ENCODE measurements at regions not wholly inside any gene's neighbourhood (a gene's known extent, or its start where the extent isn't known, plus 50 kb on each side); places are given as distances from the start of the nearest gene placed in this dataset.

DNA sequence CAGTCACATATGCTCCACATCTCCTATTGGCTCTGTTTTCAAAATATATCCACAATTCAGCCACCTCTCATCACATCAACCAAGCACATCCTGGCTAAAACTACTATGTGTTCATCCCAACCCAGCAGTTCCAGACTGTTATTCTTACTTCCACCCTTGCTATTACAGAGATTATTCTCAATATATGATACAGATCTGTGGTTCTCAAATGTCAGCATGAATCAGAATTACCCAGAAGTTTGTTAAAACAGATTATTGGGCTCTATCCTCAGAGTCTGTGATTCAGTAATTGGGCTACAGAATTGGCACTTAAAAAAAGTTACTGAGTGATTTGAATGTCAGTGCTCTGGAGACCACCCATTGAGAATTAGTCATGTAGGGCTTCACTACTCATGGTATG, 78.8 kb upstream of the IZUMO3 start:
- no peak for DNase-seq

DNA sequence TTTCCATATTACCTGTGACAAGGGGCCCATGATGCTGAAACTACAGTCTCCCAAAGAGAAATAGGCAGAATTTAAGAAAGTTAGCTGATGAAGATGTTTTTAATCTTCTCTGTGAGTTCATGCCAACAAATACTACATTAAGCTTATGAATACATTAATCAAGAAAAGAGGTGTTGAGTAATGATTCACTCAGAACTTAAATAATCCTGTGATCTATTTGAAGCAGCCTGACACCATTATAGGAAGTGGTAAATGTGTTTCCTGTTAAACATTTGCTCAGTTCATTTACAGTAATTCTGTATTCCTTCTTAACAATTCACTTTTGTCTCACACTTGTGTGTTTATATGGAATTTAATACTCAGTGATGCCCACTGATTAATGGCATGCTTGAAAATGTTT, 75.0 kb upstream of the IZUMO3 start:
- in situ Hi-C loops (cut with HindIII; ENCODE audit: low pct_ligation_motif_present, low pct_unique_long_range_greater_than_20kb, low sequenced_read_pairs), result no loop called here

More for the DNA sequence above, 78.8 kb upstream of the IZUMO3 start:
- in situ Hi-C loops (cut with HindIII; ENCODE audit: low pct_ligation_motif_present, low pct_unique_long_range_greater_than_20kb, low sequenced_read_pairs), result no loop called here

DNA sequence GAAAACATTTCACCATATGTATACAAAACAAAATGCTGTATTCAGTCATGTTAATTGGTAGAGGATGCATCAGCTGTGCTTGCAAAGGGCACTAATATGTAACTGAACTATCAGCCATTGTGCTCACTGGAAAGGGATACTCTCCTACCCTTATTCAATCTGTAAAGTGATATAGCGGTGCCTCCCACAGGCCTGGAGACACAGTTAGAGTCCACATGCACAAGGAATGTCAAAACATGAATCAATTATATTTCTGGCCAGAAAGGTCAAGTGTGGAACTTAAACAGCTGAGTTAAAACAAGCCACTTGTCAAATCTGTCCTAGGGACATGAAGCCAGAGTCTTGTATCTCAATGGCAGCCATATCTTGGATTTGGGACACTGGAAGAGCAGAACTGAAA, 71.2 kb upstream of the IZUMO3 start:
- DNase-seq, result no peak
- in situ Hi-C loops (cut with HindIII; ENCODE audit: low pct_ligation_motif_present, low pct_unique_long_range_greater_than_20kb, low sequenced_read_pairs), result no loop called here

More for the DNA sequence above, 75.0 kb upstream of the IZUMO3 start:
- no peak for DNase-seq

DNA sequence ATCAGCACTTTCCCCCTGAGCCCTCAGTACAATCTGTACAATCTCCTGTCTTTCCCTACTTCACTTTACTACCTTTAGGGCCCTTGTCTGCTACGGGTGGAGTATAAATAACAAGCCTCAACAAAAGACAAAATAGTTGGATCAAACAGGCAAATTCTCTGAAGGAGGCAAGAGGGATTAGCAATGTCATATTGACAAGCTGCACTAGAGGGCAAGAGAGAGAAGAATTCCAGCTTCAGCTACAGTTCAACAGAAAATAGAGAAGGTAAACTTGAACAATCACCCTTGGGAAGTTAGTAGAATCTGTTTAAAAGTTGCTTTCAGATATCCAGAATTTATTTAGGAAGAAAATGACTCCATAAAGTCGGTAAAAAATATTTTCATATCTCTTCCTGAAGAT, 68.4 kb upstream of the IZUMO3 start:
- DNase-seq, result peak; percentile 10
- in situ Hi-C loops (cut with HindIII; ENCODE audit: low pct_ligation_motif_present, low pct_unique_long_range_greater_than_20kb, low sequenced_read_pairs), result no loop called here

DNA sequence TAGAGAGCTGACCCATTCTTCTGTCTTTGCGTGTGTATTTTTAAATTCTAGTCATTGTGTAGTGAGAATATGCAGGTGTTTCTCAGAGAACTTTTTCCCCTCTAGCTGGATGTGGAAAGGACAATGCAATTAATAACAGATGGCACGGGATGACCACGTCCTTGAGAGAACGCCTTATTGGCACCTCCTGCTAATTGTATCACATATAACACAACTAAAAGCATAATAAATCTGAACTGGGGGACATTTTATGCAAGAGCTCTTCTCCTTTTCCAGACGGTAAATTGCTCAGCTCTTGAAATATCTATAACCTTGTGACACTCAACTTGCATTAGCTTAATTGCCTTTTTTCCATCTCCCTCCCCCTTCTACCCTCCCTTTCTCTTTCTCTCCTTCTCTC, 62.9 kb upstream of the IZUMO3 start:
- no peak for DNase-seq
- in situ Hi-C loops (cut with HindIII; ENCODE audit: low pct_ligation_motif_present, low pct_unique_long_range_greater_than_20kb, low sequenced_read_pairs), result no loop called here

DNA sequence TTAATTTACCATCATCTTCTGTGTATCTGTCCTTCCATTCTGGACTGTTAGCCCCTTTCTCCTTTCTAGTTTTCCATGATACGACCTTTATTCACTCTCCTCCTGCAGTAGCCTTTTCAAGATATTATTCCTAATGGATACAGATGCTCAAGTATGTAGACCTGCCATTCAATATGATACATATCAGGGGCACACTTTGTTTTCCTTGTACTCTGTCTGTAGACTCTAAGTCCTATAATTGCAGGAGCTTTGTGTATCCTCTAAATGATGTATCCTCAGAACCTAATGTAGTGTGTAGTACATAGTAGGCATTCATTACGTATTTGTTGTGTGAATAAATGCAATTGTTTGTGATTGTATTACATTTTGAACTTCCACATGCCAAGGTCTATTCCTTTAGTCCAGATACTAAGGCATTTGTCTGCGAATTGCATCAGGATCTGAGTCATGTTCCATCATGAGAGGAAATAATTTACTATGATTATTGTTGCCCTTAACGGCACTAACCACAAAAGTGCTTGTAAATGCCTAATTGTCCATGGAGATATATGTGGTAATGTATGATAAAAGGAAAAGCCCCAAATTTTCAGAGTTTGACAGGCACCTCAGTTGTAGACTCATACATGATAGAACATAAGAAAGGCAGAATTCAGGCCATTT, 57.1 kb upstream of the IZUMO3 start:
- in situ Hi-C loops (cut with HindIII; ENCODE audit: low pct_ligation_motif_present, low pct_unique_long_range_greater_than_20kb, low sequenced_read_pairs), result no loop called here
- no peak for DNase-seq
